Adrenal gland (tissue), 5 donors: ENCODE measurements at regions not wholly inside any gene's neighbourhood (a gene's known extent, or its start where the extent isn't known, plus 50 kb on each side); places are given as distances from the start of the nearest gene placed in this dataset.

Experiments used
- CTCF ChIP-seq, 6 experiments: fragments of 450-650 bp in 4 of 6; fragments of 200-600 bp in 2 of 6; sonication (generic) in 1 of 6; IDR thresholded peaks; 1 replicate in 5 of 6; 2 replicates in 1 of 6; pipeline versions ENCODE4 v1.5.1 to v1.8.0; 2016 to 2021; ENCODE audit warnings: antibody characterized with exemption in 6 of 6, mild to moderate bottlenecking in 2 of 6, moderate library complexity in 1 of 6
- POLR2A ChIP-seq, 2 donors: fragments of 450-650 bp; IDR thresholded peaks; one replicate each; pipeline ENCODE4 v1.6.1; 2017; ENCODE audit warnings: antibody characterized with exemption in 2 of 2, mild to moderate bottlenecking in 2 of 2, moderate library complexity in 1 of 2
- donor health status: DM: no; HTN: no; CAD: no.

GRCh38 chr10:128695931-128696330 is 569.7 kb upstream of the MKI67 start:
- TF ChIP-seq CTCF (IDR thresholded peaks at IDR 0.05) (no peak), POLR2A (IDR thresholded peaks at IDR 0.05) (no peak)
